ENCODE measurements at regions not wholly inside any gene's neighbourhood (a gene's known extent, or its start where the extent isn't known, plus 50 kb on each side); places are given as distances from the start of the nearest gene placed in this dataset.

DNA sequence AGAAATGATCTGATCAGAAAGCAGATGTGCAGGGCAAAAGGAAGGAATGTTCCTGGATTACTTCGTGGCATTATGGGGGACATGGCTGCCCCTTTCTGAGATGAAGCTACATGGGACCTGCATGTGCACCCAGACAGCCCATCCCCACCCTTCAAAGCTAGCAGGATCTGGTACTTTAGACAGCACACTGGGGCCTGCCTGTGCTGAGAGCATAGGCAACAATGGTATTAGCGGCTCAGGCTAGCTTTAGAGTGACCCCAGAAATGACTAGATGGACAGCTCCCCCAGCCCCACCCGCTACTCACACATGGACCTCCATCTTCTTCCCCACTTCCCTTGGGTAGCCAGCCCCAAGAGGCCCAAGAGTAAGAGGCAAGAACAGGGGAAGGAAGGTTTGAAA, 61.5 kb upstream of the NFE2L2 start:
- Histone ChIP-seq H2AFZ (no peak overlapping the region), H3K9ac (no peak overlapping the region), H3K9me3 (ENCODE audit: control insufficient read depth, low read length) (no peaks in the 10 kb centered on the region), H3K4me3 (ENCODE audit: low read depth, low read length) (no peak overlapping the region), H3K27ac (no peak overlapping the region), H3K4me2 (ENCODE audit: low read length) (no peak overlapping the region), H3K27me3 (ENCODE audit: control insufficient read depth, insufficient read depth, low read length) (no peaks in the 10 kb centered on the region), H3K36me3 (ENCODE audit: control insufficient read depth, insufficient read depth, low read length) (no peaks in the 10 kb centered on the region), H3K79me2 (no peaks in the 10 kb centered on the region), H3K4me1 (no peaks in the 10 kb centered on the region)
- TF ChIP-seq, protein P1, sequence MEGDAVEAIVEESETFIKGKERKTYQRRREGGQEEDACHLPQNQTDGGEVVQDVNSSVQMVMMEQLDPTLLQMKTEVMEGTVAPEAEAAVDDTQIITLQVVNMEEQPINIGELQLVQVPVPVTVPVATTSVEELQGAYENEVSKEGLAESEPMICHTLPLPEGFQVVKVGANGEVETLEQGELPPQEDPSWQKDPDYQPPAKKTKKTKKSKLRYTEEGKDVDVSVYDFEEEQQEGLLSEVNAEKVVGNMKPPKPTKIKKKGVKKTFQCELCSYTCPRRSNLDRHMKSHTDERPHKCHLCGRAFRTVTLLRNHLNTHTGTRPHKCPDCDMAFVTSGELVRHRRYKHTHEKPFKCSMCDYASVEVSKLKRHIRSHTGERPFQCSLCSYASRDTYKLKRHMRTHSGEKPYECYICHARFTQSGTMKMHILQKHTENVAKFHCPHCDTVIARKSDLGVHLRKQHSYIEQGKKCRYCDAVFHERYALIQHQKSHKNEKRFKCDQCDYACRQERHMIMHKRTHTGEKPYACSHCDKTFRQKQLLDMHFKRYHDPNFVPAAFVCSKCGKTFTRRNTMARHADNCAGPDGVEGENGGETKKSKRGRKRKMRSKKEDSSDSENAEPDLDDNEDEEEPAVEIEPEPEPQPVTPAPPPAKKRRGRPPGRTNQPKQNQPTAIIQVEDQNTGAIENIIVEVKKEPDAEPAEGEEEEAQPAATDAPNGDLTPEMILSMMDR (IDR thresholded peaks at IDR 0.05): no peak

DNA sequence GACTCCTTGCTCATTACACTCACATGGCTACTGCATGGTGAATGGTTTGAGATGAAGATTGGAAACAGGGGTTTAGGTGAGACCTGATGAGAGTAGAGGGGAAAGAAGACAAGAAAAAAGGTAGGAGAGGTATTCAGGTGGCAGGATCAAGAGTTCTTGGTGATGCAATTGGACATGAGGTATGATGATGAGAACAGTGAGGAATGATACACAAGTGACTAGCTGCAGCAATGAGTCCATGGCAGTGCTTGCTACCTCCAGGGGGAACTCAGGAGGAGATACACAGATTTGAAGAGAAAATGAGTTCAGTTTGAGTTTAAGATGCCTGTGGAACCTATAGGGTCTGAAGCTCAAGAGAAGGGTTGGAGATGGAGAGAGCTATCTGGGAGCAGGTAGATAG, 62.1 kb upstream of the NFE2L2 start:
- TF ChIP-seq, protein P1 (IDR thresholded peaks at IDR 0.05): no peak
- no peaks in the 10 kb centered on the region for H3K36me3 ChIP-seq (ENCODE audit: control insufficient read depth, insufficient read depth, low read length)

DNA sequence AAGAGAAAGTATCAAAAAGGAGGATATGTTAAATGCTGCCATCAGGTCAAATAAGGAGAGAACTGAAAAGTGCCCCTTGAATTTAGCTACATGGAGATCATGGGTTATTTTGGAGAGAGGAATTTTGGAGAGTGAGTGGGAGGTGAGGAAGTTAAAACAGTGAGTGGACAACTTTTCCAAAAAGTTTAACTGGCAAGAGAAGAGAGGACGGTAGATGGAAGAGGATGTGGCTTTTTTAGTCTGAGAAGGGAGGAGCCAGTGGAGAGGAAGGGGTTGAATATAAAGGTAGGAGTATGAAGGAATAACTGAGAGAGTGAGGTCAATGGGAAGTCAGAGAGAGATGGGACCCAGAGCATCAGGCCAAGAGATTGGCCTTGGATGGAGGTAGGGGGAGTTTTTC, 62.5 kb upstream of the NFE2L2 start:
- Histone ChIP-seq H3K27ac (no peak overlapping the region), H2AFZ (no peak overlapping the region), H3K36me3 (ENCODE audit: control insufficient read depth, insufficient read depth, low read length) (no peaks in the 10 kb centered on the region), H3K4me3 (ENCODE audit: low read depth, low read length) (no peak overlapping the region), H3K4me1 (no peaks in the 10 kb centered on the region), H3K9ac (no peak overlapping the region), H3K27me3 (ENCODE audit: control insufficient read depth, insufficient read depth, low read length) (no peaks in the 10 kb centered on the region), H3K79me2 (no peaks in the 10 kb centered on the region), H3K9me3 (ENCODE audit: control insufficient read depth, low read length) (no peaks in the 10 kb centered on the region), H3K4me2 (ENCODE audit: low read length) (no peak overlapping the region)
- TF ChIP-seq, protein P1 (IDR thresholded peaks at IDR 0.05): no peak

More for the DNA sequence above, 62.1 kb upstream of the NFE2L2 start:
- H3K4me3 ChIP-seq (ENCODE audit: low read depth, low read length): no peak overlapping the region
- H3K9me3 ChIP-seq (ENCODE audit: control insufficient read depth, low read length): no peaks in the 10 kb centered on the region
- H2AFZ ChIP-seq: no peak overlapping the region
- no peak overlapping the region for H3K4me2 ChIP-seq (ENCODE audit: low read length)
- no peaks in the 10 kb centered on the region for H3K4me1 ChIP-seq
- no peak overlapping the region for H3K27ac ChIP-seq
- no peak overlapping the region for H3K9ac ChIP-seq
- H3K27me3 ChIP-seq (ENCODE audit: control insufficient read depth, insufficient read depth, low read length): no peaks in the 10 kb centered on the region
- no peaks in the 10 kb centered on the region for H3K79me2 ChIP-seq

DNA sequence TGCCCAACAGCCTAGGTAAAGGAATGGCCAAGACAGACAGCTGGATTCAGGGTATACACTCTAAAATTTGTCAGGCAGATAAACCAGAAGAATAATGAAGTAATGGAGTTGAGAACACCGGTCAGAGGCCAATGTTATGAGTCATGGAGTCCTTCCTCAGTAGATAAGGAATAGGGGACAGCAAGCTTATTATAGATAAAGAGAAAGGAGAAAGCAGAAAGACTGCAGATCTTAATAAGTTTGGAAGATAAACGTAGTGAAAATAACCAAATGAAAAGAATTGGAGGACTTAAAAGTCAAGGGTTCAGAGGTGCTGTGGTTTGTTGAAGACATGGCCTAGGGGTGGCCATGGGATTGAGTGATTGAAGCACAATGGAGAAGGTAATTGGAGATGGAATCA, 63.5 kb upstream of the NFE2L2 start:
- Histone ChIP-seq H3K9ac (no peak overlapping the region), H3K4me3 (ENCODE audit: low read depth, low read length) (no peak overlapping the region), H3K27me3 (ENCODE audit: control insufficient read depth, insufficient read depth, low read length) (no peaks in the 10 kb centered on the region)

DNA sequence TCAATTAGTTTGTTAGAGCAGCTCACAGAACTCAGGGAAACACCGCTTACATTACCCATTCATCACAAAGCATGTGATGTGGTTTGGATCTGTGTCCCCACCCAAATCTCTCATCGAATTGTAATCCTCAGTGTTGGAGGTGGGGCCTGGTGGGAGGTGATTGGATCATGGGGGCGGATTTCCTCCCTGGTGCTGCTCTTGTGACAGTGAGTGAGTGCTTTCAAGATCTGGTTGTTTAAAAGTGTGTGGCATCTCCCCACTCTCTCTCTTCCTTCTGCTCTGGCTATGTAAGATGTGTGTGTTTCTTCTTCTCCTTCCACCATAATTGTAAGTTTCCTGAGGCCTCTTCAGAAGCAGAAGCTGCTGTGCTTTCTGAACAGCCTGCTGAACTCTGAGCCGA, 63.5 kb upstream of the AGPS start:
- Histone ChIP-seq H3K4me1 (no peaks in the 10 kb centered on the region), H3K4me2 (ENCODE audit: low read length) (no peak overlapping the region), H3K36me3 (ENCODE audit: control insufficient read depth, insufficient read depth, low read length) (no peaks in the 10 kb centered on the region), H3K27ac (no peak overlapping the region), H2AFZ (no peak overlapping the region), H3K79me2 (no peaks in the 10 kb centered on the region), H3K9me3 (ENCODE audit: control insufficient read depth, low read length) (no peaks in the 10 kb centered on the region), H3K9ac (no peak overlapping the region), H3K4me3 (ENCODE audit: low read depth, low read length) (no peak overlapping the region), H3K27me3 (ENCODE audit: control insufficient read depth, insufficient read depth, low read length) (no peaks in the 10 kb centered on the region)
- TF ChIP-seq, protein P1 (IDR thresholded peaks at IDR 0.05): no peak

More for the DNA sequence above, 63.5 kb upstream of the NFE2L2 start:
- no peaks in the 10 kb centered on the region for H3K4me1 ChIP-seq
- TF ChIP-seq, protein P1 (IDR thresholded peaks at IDR 0.05): no peak
- no peak overlapping the region for H2AFZ ChIP-seq
- H3K27ac ChIP-seq: no peak overlapping the region
- H3K79me2 ChIP-seq: no peaks in the 10 kb centered on the region
- H3K4me2 ChIP-seq (ENCODE audit: low read length): no peak overlapping the region
- H3K9me3 ChIP-seq (ENCODE audit: control insufficient read depth, low read length): no peaks in the 10 kb centered on the region
- no peaks in the 10 kb centered on the region for H3K36me3 ChIP-seq (ENCODE audit: control insufficient read depth, insufficient read depth, low read length)
